ENCODE measurements at regions not wholly inside any gene's neighbourhood (a gene's known extent, or its start where the extent isn't known, plus 50 kb on each side); places are given as distances from the start of the nearest gene placed in this dataset.

- H3K4me3 ChIP-seq (ENCODE audit: control insufficient read depth, low read depth, low read length), result no peak overlapping the region
- DNase-seq (ENCODE audit: low read depth), result no peak
Measured at GRCh38 chr18:78603102-78603983, 376.3 kb upstream of the SALL3 start.

GRCh38 chr18:78605255-78605654, 374.4 kb upstream of the SALL3 start:
- no peak for TF ChIP-seq CTCF (IDR thresholded peaks at IDR 0.05; ENCODE audit: control insufficient read depth, insufficient read depth, low read depth, low read length, missing control alignments)
- no peak for DNase-seq (ENCODE audit: low read depth)

More at GRCh38 chr18:78603102-78603983, 376.3 kb upstream of the SALL3 start:
- TF ChIP-seq CTCF (IDR thresholded peaks at IDR 0.05; ENCODE audit: control insufficient read depth, insufficient read depth, low read depth, low read length, missing control alignments), result no peak

GRCh38 chr18:78607221-78607620, 372.4 kb upstream of the SALL3 start:
- DNase-seq (ENCODE audit: low read depth), result no peak
- TF ChIP-seq CTCF (IDR thresholded peaks at IDR 0.05; ENCODE audit: control insufficient read depth, insufficient read depth, low read depth, low read length, missing control alignments), result no peak
- H3K4me3 ChIP-seq (ENCODE audit: control insufficient read depth, low read depth, low read length), result no peak overlapping the region

More at GRCh38 chr18:78605255-78605654, 374.4 kb upstream of the SALL3 start:
- H3K4me3 ChIP-seq (ENCODE audit: control insufficient read depth, low read depth, low read length), result no peak overlapping the region

- H3K4me3 ChIP-seq (ENCODE audit: control insufficient read depth, low read depth, low read length), result no peak overlapping the region
- TF ChIP-seq CTCF (IDR thresholded peaks at IDR 0.05; ENCODE audit: control insufficient read depth, insufficient read depth, low read depth, low read length, missing control alignments), result no peak
- no peak for DNase-seq (ENCODE audit: low read depth)
Measured at GRCh38 chr18:78607784-78608183, 371.8 kb upstream of the SALL3 start.

GRCh38 chr18:78610179-78610578, 369.4 kb upstream of the SALL3 start:
- TF ChIP-seq CTCF (IDR thresholded peaks at IDR 0.05; ENCODE audit: control insufficient read depth, insufficient read depth, low read depth, low read length, missing control alignments), result no peak
- DNase-seq (ENCODE audit: low read depth), result no peak
- H3K4me3 ChIP-seq (ENCODE audit: control insufficient read depth, low read depth, low read length), result no peak overlapping the region

GRCh38 chr18:78611201-78611800, 368.3 kb upstream of the SALL3 start:
- H3K4me3 ChIP-seq (ENCODE audit: control insufficient read depth, low read depth, low read length), result no peak overlapping the region
- no peak for TF ChIP-seq CTCF (IDR thresholded peaks at IDR 0.05; ENCODE audit: control insufficient read depth, insufficient read depth, low read depth, low read length, missing control alignments)
- no peak for DNase-seq (ENCODE audit: low read depth)

Data from AG09309 (cell line).